ENCODE measurements at regions not wholly inside any gene's neighbourhood (a gene's known extent, or its start where the extent isn't known, plus 50 kb on each side); places are given as distances from the start of the nearest gene placed in this dataset.

GRCh38 chr5:74992791-74993190 is 59.6 kb downstream of the GCNT4 start:
- TF ChIP-seq EZH2 (IDR thresholded peaks at IDR 0.05; ENCODE audit: borderline replicate concordance, control insufficient read depth, low read depth, low read length) = no peak
- no peak for TF ChIP-seq HDGF (IDR thresholded peaks at IDR 0.05)
- no peak for TF ChIP-seq SMC3 (IDR thresholded peaks at IDR 0.05; ENCODE audit: borderline replicate concordance, low read length)
- TF ChIP-seq CTCF (IDR thresholded peaks at IDR 0.05 in 2 of 3, conservative IDR thresholded peaks at IDR 0.05 in 1 of 3; ENCODE audit: control insufficient read depth in 2 of 3, extremely low read depth in 1 of 3, insufficient read depth in 1 of 3, low read depth in 3 of 3, low read length in 3 of 3) = no peak
- no peak for TF ChIP-seq RAD21 (IDR thresholded peaks at IDR 0.05; ENCODE audit: insufficient read depth, low read depth, low read length)
- TF ChIP-seq POLR2A (IDR thresholded peaks at IDR 0.05; ENCODE audit: low read depth, low read length) = no peak
